H9 (cell line): ENCODE measurements at regions not wholly inside any gene's neighbourhood (a gene's known extent, or its start where the extent isn't known, plus 50 kb on each side); places are given as distances from the start of the nearest gene placed in this dataset.
"Not testable (repeated sequence)": the region's sequence is repeated elsewhere in the genome, so short reads cannot be mapped to it uniquely, and the experiment has no call there.

Experiments used
- DNase-seq: peaks from one replicate; pipeline ENCODE4 v3.0.0-alpha.2; 2017
- H2AFZ ChIP-seq: one replicate; pipeline ENCODE4 v1.6.1; 2013; ENCODE audit warnings: mild to moderate bottlenecking, low read length, control low read depth, moderate library complexity
- H2AK5ac ChIP-seq: 2 replicates; pipeline ENCODE4 v1.6.1; 2013; ENCODE audit warnings: low read length, control low read depth, mixed read lengths; ENCODE audit not compliant: insufficient read length
- H2BK120ac ChIP-seq: one replicate; pipeline ENCODE4 v1.6.1; 2013; ENCODE audit warnings: low read depth, mild to moderate bottlenecking, low read length, control low read depth, inconsistent platforms; ENCODE audit not compliant: poor library complexity, severe bottlenecking
- H2BK12ac ChIP-seq: 2 replicates; pipeline ENCODE4 v1.6.1; 2013; ENCODE audit warnings: low read length, control low read depth, mixed read lengths, low read depth; ENCODE audit not compliant: insufficient read length
- H2BK15ac ChIP-seq: 2 replicates; pipeline ENCODE4 v1.6.1; 2013; ENCODE audit warnings: low read depth, low read length, control low read depth
- H2BK20ac ChIP-seq: one replicate; pipeline ENCODE4 v1.6.1; 2013; ENCODE audit warnings: low read depth, mild to moderate bottlenecking, low read length, control low read depth, inconsistent platforms; ENCODE audit not compliant: poor library complexity, severe bottlenecking
- H2BK5ac ChIP-seq: 2 replicates; pipeline ENCODE4 v1.6.1; 2013; ENCODE audit warnings: low read length, control low read depth, mixed read lengths; ENCODE audit not compliant: insufficient read length
- H3K14ac ChIP-seq: 2 replicates; pipeline ENCODE4 v1.6.1; 2013; ENCODE audit warnings: low read length, control low read depth; ENCODE audit not compliant: insufficient read depth
- H3K18ac ChIP-seq: 2 replicates; pipeline ENCODE4 v1.6.1; 2013; ENCODE audit warnings: low read depth, mild to moderate bottlenecking, mixed read lengths, low read length, control low read depth; ENCODE audit not compliant: insufficient read length
- H3K23ac ChIP-seq: 2 replicates; pipeline ENCODE4 v1.6.1; 2013; ENCODE audit warnings: low read length, control low read depth, mixed read lengths, low read depth; ENCODE audit not compliant: insufficient read length
- H3K23me2 ChIP-seq: 2 replicates; pipeline ENCODE4 v1.6.1; 2013; ENCODE audit warnings: low read depth, mild to moderate bottlenecking, mixed read lengths, low read length, control low read depth; ENCODE audit not compliant: insufficient read length, poor library complexity, severe bottlenecking
- H3K27ac ChIP-seq: 2 replicates; pipeline ENCODE4 v1.5.1; 2013; ENCODE audit warnings: low read length, control low read depth, mixed read lengths, low read depth; ENCODE audit not compliant: insufficient read length
- H3K27me3 ChIP-seq: 2 replicates; pipeline ENCODE4 v1.6.1; 2013; ENCODE audit warnings: low read length, control low read depth, inconsistent platforms; ENCODE audit not compliant: insufficient read depth
- H3K4ac ChIP-seq: 2 replicates; pipeline ENCODE4 v1.6.1; 2013; ENCODE audit warnings: low read depth, mild to moderate bottlenecking, control low read depth, inconsistent platforms, low read length, moderate library complexity
- H3K4me1 ChIP-seq: 2 replicates; pipeline ENCODE4 v1.6.1; 2013; ENCODE audit warnings: low read length, control low read depth, inconsistent platforms; ENCODE audit not compliant: insufficient read depth
- H3K4me2 ChIP-seq: 2 replicates; pipeline ENCODE4 v1.6.1; 2013; ENCODE audit warnings: low read length, control low read depth, mixed read lengths; ENCODE audit not compliant: insufficient read length, insufficient read depth
- H3K56ac ChIP-seq: 2 replicates; pipeline ENCODE4 v1.6.1; 2013; ENCODE audit warnings: low read depth, mild to moderate bottlenecking, mixed read lengths, low read length, control low read depth; ENCODE audit not compliant: insufficient read length
- H3K79me1 ChIP-seq: 2 replicates; pipeline ENCODE4 v1.6.1; 2013; ENCODE audit warnings: low read depth, mild to moderate bottlenecking, moderate library complexity, low read length, control low read depth, inconsistent platforms; ENCODE audit not compliant: insufficient read depth, poor library complexity, severe bottlenecking
- H3K79me2 ChIP-seq: 2 replicates; pipeline ENCODE4 v1.6.1; 2013; ENCODE audit warnings: low read length, control low read depth, inconsistent platforms; ENCODE audit not compliant: insufficient read depth
- H3K9ac ChIP-seq: 2 replicates; pipeline ENCODE4 v1.6.1; 2013; ENCODE audit warnings: low read length, control low read depth, mixed read lengths; ENCODE audit not compliant: insufficient read length; ENCODE audit errors: extremely low read depth
- H3K9me3 ChIP-seq: one replicate; pipeline ENCODE4 v1.6.1; 2013; ENCODE audit warnings: low read depth, low read length, inconsistent platforms; ENCODE audit not compliant: control insufficient read depth
- H3T11ph ChIP-seq: one replicate; pipeline ENCODE4 v1.6.1; 2013; ENCODE audit warnings: mild to moderate bottlenecking, low read length, control low read depth, inconsistent platforms
- H4K20me1 ChIP-seq: one replicate; pipeline ENCODE4 v1.6.1; 2013; ENCODE audit not compliant: control insufficient read depth, insufficient read length, insufficient read depth
- H4K5ac ChIP-seq: 2 replicates; pipeline ENCODE4 v1.6.1; 2013; ENCODE audit warnings: low read depth, mild to moderate bottlenecking, mixed read lengths, low read length, control low read depth; ENCODE audit not compliant: insufficient read length
- H4K8ac ChIP-seq: replicated peaks from 2 replicates; pipeline ENCODE4 v1.6.1; 2013; ENCODE audit warnings: low read length, control low read depth, mixed read lengths, low read depth; ENCODE audit not compliant: insufficient read length
- H4K91ac ChIP-seq: 2 replicates; pipeline ENCODE4 v1.6.1; 2013; ENCODE audit warnings: low read depth, mild to moderate bottlenecking, moderate library complexity, mixed read lengths, low read length, control low read depth; ENCODE audit not compliant: insufficient read length
- H3K27ac Mint-ChIP-seq, 3 experiments: 2 replicates in 2 of 3; 3 replicates in 1 of 3; pipeline ENCODE4 v1.8.0; 2020 to 2021; ENCODE audit warnings: mixed read lengths in 3 of 3, mild to moderate bottlenecking in 1 of 3, moderate library complexity in 1 of 3
- H3K27me3 Mint-ChIP-seq: 2 replicates; pipeline ENCODE4 v1.8.0; 2021; ENCODE audit warnings: low read depth, mild to moderate bottlenecking, moderate library complexity, mixed read lengths
- H3K36me3 Mint-ChIP-seq, 3 experiments: 2 replicates in 2 of 3; 3 replicates in 1 of 3; pipeline ENCODE4 v1.8.0; 2020 to 2021; ENCODE audit warnings: low read depth in 3 of 3, mixed read lengths in 3 of 3; ENCODE audit not compliant: insufficient read depth in 1 of 3
- H3K4me1 Mint-ChIP-seq, 2 experiments: 2 replicates each; pipeline ENCODE4 v1.8.0; 2020; ENCODE audit warnings: mixed read lengths in 2 of 2
- H3K4me3 Mint-ChIP-seq, 2 experiments: 2 replicates in 1 of 2; 3 replicates in 1 of 2; pipeline ENCODE4 v1.8.0; 2020 to 2021; ENCODE audit warnings: mild to moderate bottlenecking in 2 of 2, mixed read lengths in 2 of 2, moderate library complexity in 1 of 2
- H3K9me3 Mint-ChIP-seq, 2 experiments: 2 replicates in 1 of 2; 3 replicates in 1 of 2; pipeline ENCODE4 v1.8.0; 2020; ENCODE audit warnings: mild to moderate bottlenecking in 2 of 2, mixed read lengths in 2 of 2, moderate library complexity in 1 of 2
- CTCF ChIP-seq: fragments of 200-600 bp; sonication (generic); conservative IDR thresholded peaks from 3 replicates; pipeline ENCODE4 v1.8.0; 2021; ENCODE audit warnings: antibody characterized with exemption, mild to moderate bottlenecking
- WGBS: extraction: QIAGEN DNeasy Blood & Tissue Kit; methylation state at CpG from one replicate; pipeline ENCODE4 v1.1.7; 2013; ENCODE audit warnings: missing lambda C conversion rate, low lambda C conversion rate, mixed read lengths; ENCODE audit not compliant: insufficient read length; ENCODE audit errors: extremely low coverage; 5-methylcytosine and 5-hydroxymethylcytosine counted together

- no peak for DNase-seq
- no peak overlapping the region for H3K9ac ChIP-seq
- no peak overlapping the region for H3K23ac ChIP-seq
- no peaks in the 10 kb centered on the region for H3K27me3 Mint-ChIP-seq
- no peaks in the 10 kb centered on the region for H3K79me1 ChIP-seq
- H3K27ac Mint-ChIP-seq = no peak overlapping the region
- H3K14ac ChIP-seq = no peak overlapping the region
- H2BK20ac ChIP-seq = no peak overlapping the region
- no peaks in the 10 kb centered on the region for H3K9me3 ChIP-seq
- no peak overlapping the region for H4K8ac ChIP-seq
- H3K27me3 ChIP-seq = no peaks in the 10 kb centered on the region
- no peak overlapping the region for H3K4me2 ChIP-seq
- H3K56ac ChIP-seq = no peak overlapping the region
- H3K79me2 ChIP-seq = no peaks in the 10 kb centered on the region
- no peak for TF ChIP-seq CTCF
- no peaks in the 10 kb centered on the region; the same call in 1 of the 2 replicates for H3K4me1 ChIP-seq
- no peak overlapping the region for H3K27ac ChIP-seq
- no peak overlapping the region for H2BK120ac ChIP-seq
- H2AFZ ChIP-seq = no peak overlapping the region
- H4K5ac ChIP-seq = no peak overlapping the region
- no peaks in the 10 kb centered on the region for H3K36me3 Mint-ChIP-seq
- H3T11ph ChIP-seq = no peak overlapping the region
- H2BK15ac ChIP-seq = no peak overlapping the region
- no peaks in the 10 kb centered on the region for H4K20me1 ChIP-seq
- H3K9me3 Mint-ChIP-seq = no peaks in the 10 kb centered on the region
- H2BK12ac ChIP-seq = no peak overlapping the region
- no peak overlapping the region for H2AK5ac ChIP-seq
- H3K23me2 ChIP-seq = no peaks in the 10 kb centered on the region
- no peaks in the 10 kb centered on the region for H3K4me1 Mint-ChIP-seq
- H3K4ac ChIP-seq = no peak overlapping the region
- H4K91ac ChIP-seq = no peak overlapping the region
- no peak overlapping the region for H3K4me3 Mint-ChIP-seq
- no CpG with 5 or more reads among the region's 5 CpGs for WGBS
- no peak overlapping the region for H2BK5ac ChIP-seq
- no peak overlapping the region for H3K18ac ChIP-seq
These were observed 95.8 kb upstream of the LY86 start for GRCh38 chr6:6492675-6493074.

- H3K79me1 ChIP-seq, H3K4me3 Mint-ChIP-seq, H3K27me3 ChIP-seq, H3T11ph ChIP-seq, H2BK12ac ChIP-seq, H3K4ac ChIP-seq, H2BK120ac ChIP-seq, H4K20me1 ChIP-seq, H3K23ac ChIP-seq, H3K9me3 ChIP-seq, H3K18ac ChIP-seq, H4K8ac ChIP-seq, H2BK15ac ChIP-seq, H3K27ac ChIP-seq, H3K9me3 Mint-ChIP-seq, H3K4me1 Mint-ChIP-seq, H3K4me1 ChIP-seq, H3K36me3 Mint-ChIP-seq, H2AK5ac ChIP-seq, H3K14ac ChIP-seq, H3K56ac ChIP-seq, H3K27ac Mint-ChIP-seq, H2BK20ac ChIP-seq, H4K91ac ChIP-seq, H3K27me3 Mint-ChIP-seq, DNase-seq, H2BK5ac ChIP-seq, H3K4me2 ChIP-seq, H3K9ac ChIP-seq, H2AFZ ChIP-seq, H3K23me2 ChIP-seq, H4K5ac ChIP-seq, H3K79me2 ChIP-seq: not testable (repeated sequence)
- WGBS = no CpG with 5 or more reads among the region's 7 CpGs
These were observed 94.4 kb upstream of the LY86 start for GRCh38 chr6:6494139-6494538.
